HEK293 (cell line): ENCODE measurements at regions not wholly inside any gene's neighbourhood (a gene's known extent, or its start where the extent isn't known, plus 50 kb on each side); places are given as distances from the start of the nearest gene placed in this dataset.

ENCODE experiments used
- CTCF ChIP-seq: fragments of 450-650 bp; formaldehyde crosslinking; IDR thresholded peaks from 2 replicates; pipeline ENCODE4 v1.5.1; 2016; ENCODE audit warnings: missing biosample characterization, missing genetic modification characterization
- MEIS1 ChIP-seq: sonication (generic); formaldehyde crosslinking; IDR thresholded peaks from 2 replicates; pipeline ENCODE4 v1.8.1; 2022; ENCODE audit warnings: missing genetic modification reagents, mild to moderate bottlenecking, borderline replicate concordance
- PRDM1 ChIP-seq: fragments of 450-650 bp; formaldehyde crosslinking; IDR thresholded peaks from 2 replicates; pipeline ENCODE4; 2016; ENCODE audit warnings: missing biosample characterization, missing genetic modification characterization
- REST ChIP-seq: fragments of 450-650 bp; formaldehyde crosslinking; IDR thresholded peaks from 2 replicates; pipeline ENCODE4 v1.5.1; 2016; ENCODE audit warnings: missing biosample characterization, missing genetic modification characterization
- YY1 ChIP-seq: fragments of 450-650 bp; formaldehyde crosslinking; IDR thresholded peaks from 2 replicates; pipeline ENCODE4 v1.5.1; 2018; ENCODE audit warnings: missing biosample characterization, missing genetic modification characterization
- ZNF174 ChIP-seq: fragments of 450-650 bp; formaldehyde crosslinking; IDR thresholded peaks from 2 replicates; pipeline ENCODE4 v1.5.0; 2017; ENCODE audit warnings: missing biosample characterization, mild to moderate bottlenecking, missing genetic modification characterization
- ZNF274 ChIP-seq, 2 experiments: fragments of 200-500 bp in 1 of 2; fragments of 450-650 bp in 1 of 2; sonication (Bioruptor generic) in 1 of 2; formaldehyde crosslinking in 1 of 2; IDR thresholded peaks; 2 replicates each; pipeline versions ENCODE4 v1.5.1 to v1.6.1; 2014 to 2016; ENCODE audit warnings: borderline replicate concordance in 1 of 2, inconsistent platforms in 1 of 2, low read length in 1 of 2, missing biosample characterization in 1 of 2, missing genetic modification characterization in 1 of 2
- ZNF280C ChIP-seq: fragments of 450-650 bp; formaldehyde crosslinking; IDR thresholded peaks from 2 replicates; pipeline ENCODE4 v1.5.1; 2016; ENCODE audit warnings: missing biosample characterization, missing genetic modification characterization
- ZNF518A ChIP-seq: fragments of 450-650 bp; formaldehyde crosslinking; conservative IDR thresholded peaks from 2 replicates; pipeline ENCODE4 v1.5.1; 2016; ENCODE audit warnings: low read depth, missing biosample characterization, missing genetic modification characterization
- ZNF560 ChIP-seq: fragments of 450-650 bp; formaldehyde crosslinking; IDR thresholded peaks from 2 replicates; pipeline ENCODE4 v1.5.1; 2017; ENCODE audit warnings: missing biosample characterization, missing genetic modification characterization, borderline replicate concordance
- ZNF692 ChIP-seq: fragments of 450-650 bp; formaldehyde crosslinking; IDR thresholded peaks from 2 replicates; pipeline ENCODE4 v1.5.1; 2016; ENCODE audit warnings: missing biosample characterization, missing genetic modification characterization
- ZNF701 ChIP-seq: fragments of 450-650 bp; formaldehyde crosslinking; IDR thresholded peaks from 2 replicates; pipeline ENCODE4 v1.5.1; 2016; ENCODE audit warnings: missing biosample characterization, missing genetic modification characterization
- ZXDB ChIP-seq: fragments of 450-650 bp; formaldehyde crosslinking; IDR thresholded peaks from 2 replicates; pipeline ENCODE4 v1.5.1; 2016; ENCODE audit warnings: missing biosample characterization, missing genetic modification characterization

GRCh38 chr1:221473411-221473810 lies 268.5 kb downstream of the DUSP10 start:
- TF ChIP-seq PRDM1 (tag by site-specific recombination) (no peak), ZXDB (tag by site-specific recombination) (no peak), ZNF560 (tag by site-specific recombination) (no peak), CTCF (tag by site-specific recombination) (no peak), YY1 (tag by site-specific recombination) (no peak), ZNF701 (no peak), ZNF274 (IDR thresholded peaks at IDR 0.05; ENCODE audit: low read length) (no peak), ZNF274 (tag by site-specific recombination; IDR thresholded peaks at IDR 0.05; ENCODE audit: borderline replicate concordance) (no peak), ZNF174 (tag by site-specific recombination) (no peak), MEIS1 (no peak), REST (tag by site-specific recombination) (no peak), ZNF280C (tag by site-specific recombination) (no peak), ZNF692 (no peak), ZNF518A (tag by site-specific recombination) (no peak)
